ENCODE measurements at regions not wholly inside any gene's neighbourhood (a gene's known extent, or its start where the extent isn't known, plus 50 kb on each side); places are given as distances from the start of the nearest gene placed in this dataset.
A peak's percentile ranks its signal among the peaks of the same experiment; 100 is the strongest.

DNA sequence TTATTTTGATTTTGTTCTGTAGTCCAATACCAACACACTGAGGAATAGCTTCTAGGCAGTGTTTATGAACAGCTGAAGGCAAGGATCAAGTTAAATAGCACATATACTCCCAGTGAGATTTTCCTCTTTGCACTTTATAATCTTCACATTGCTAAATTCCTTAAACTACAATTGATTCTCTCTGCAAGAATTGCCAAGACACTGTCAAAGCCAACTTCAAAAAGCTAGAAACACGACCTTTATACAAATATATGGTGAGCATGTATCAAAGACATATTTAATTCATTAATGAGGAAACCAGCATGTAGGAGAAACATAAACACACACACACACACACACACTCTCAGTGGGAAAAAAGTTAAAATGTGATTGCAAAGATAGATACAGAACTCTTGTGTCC is 86.4 kb upstream of the FAM9C start:
- H3K4me3 ChIP-seq = no peak overlapping the region
- TF ChIP-seq EP300 (IDR thresholded peaks at IDR 0.05) (no peak), POLR2A (IDR thresholded peaks at IDR 0.05) (no peak), CTCF (IDR thresholded peaks at IDR 0.05) (no peak), POLR2AphosphoS5 (IDR thresholded peaks at IDR 0.05) (no peak)
- no peaks in the 10 kb centered on the region for H3K27me3 ChIP-seq
- H3K9me3 ChIP-seq = no peaks in the 10 kb centered on the region
- H3K27ac ChIP-seq = no peak overlapping the region
- H3K4me1 ChIP-seq = peaks cover 0 to 21% (median 0%) of the 10 kb centered on the region in 3 donors
- 23 to 38% methylated on average over 1 of the region's 1 CpG for WGBS, 2 donors (ENCODE audit: low coverage in 1 of 2)
- ATAC-seq = no peak
- H3K36me3 ChIP-seq = no peaks in the 10 kb centered on the region

- H3K36me3 ChIP-seq = no peaks in the 10 kb centered on the region
- H3K27me3 ChIP-seq = no peaks in the 10 kb centered on the region
- H3K27ac ChIP-seq = peak overlapping the region in 1 of 4 donors; percentile 53
- no peak overlapping the region for H3K4me3 ChIP-seq
- no peaks in the 10 kb centered on the region for H3K9me3 ChIP-seq
- H3K4me1 ChIP-seq = peaks cover 0 to 38% (median 0%) of the 10 kb centered on the region in 3 donors
- TF ChIP-seq POLR2AphosphoS5 (IDR thresholded peaks at IDR 0.05) = peak; percentile 73
- TF ChIP-seq POLR2A (IDR thresholded peaks at IDR 0.05) = no peak
- peak; percentile 52 for ATAC-seq
These were observed 83.7 kb upstream of the FAM9C start for GRCh38 chrX:13128104-13128503.

DNA sequence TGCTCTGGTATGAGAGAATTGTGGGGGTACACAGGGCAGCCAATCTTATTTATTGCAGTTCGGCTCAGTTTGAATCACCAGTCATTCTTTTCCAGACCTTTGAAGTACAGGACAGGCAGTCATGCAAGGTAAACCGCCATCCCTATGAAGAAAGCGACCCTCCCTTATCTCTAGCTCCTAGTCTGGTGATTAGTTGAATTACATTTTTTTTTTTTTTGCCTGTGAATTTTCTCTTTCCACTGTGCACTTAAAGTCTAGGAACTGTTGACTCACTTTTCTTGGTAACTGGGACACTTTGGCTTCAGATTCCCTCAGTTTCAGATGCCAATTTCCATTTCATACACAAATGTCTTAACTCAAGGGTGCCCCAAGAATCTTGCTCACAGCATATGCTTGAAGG is 82.4 kb upstream of the FAM9C start:
- peak overlapping the region in 3 of 4 donors; percentile 18 to 53 (median 25) for H3K27ac ChIP-seq
- no peaks in the 10 kb centered on the region for H3K27me3 ChIP-seq
- TF ChIP-seq POLR2A (IDR thresholded peaks at IDR 0.05) (no peak), POLR2AphosphoS5 (IDR thresholded peaks at IDR 0.05) (peak; percentile 50)
- H3K4me1 ChIP-seq = peaks cover 0 to 41% (median 0%) of the 10 kb centered on the region in 3 donors
- ATAC-seq = peak; percentile 25
- H3K4me3 ChIP-seq = no peak overlapping the region
- H3K36me3 ChIP-seq = no peaks in the 10 kb centered on the region
- H3K9me3 ChIP-seq = no peaks in the 10 kb centered on the region
- WGBS, 2 donors (ENCODE audit: low coverage in 1 of 2) = 83% methylated on average over 2 of the region's 3 CpGs; no CpG with 5 or more reads in 1 of the 2 donors

DNA sequence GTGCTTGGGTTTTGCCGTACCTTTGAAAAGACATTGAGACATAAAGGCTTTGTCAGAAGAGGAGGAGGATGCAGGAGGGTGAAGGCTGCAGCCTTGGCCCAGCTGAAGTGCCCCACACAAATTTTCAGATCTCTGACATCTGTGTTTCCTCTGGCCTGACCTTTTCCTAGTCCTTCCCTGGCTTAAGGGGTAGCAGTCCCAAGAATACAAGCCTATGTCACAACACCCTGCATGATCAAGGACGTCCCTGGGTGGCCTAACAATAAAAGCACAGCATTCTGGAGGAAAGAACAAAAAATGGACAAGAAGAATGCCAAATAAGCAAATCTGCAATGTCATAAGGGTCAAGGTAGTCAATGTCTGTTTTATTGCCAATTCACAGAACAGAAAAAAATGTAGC is 80.8 kb upstream of the FAM9C start:
- H3K4me3 ChIP-seq = no peak overlapping the region
- H3K9me3 ChIP-seq = no peaks in the 10 kb centered on the region
- H3K4me1 ChIP-seq = peaks cover 0 to 41% (median 0%) of the 10 kb centered on the region in 3 donors
- H3K27ac ChIP-seq = peak overlapping the region in 2 of 4 donors; percentile 21 to 31
- H3K36me3 ChIP-seq = no peaks in the 10 kb centered on the region
- H3K27me3 ChIP-seq = no peaks in the 10 kb centered on the region
- WGBS, 2 donors (ENCODE audit: low coverage in 1 of 2) = 80% methylated on average over 1 of the region's 2 CpGs; no CpG with 5 or more reads in 1 of the 2 donors
- no peak for ATAC-seq
- TF ChIP-seq EP300 (IDR thresholded peaks at IDR 0.05) (no peak), POLR2A (IDR thresholded peaks at IDR 0.05) (no peak), CTCF (IDR thresholded peaks at IDR 0.05) (no peak), POLR2AphosphoS5 (IDR thresholded peaks at IDR 0.05) (no peak)

DNA sequence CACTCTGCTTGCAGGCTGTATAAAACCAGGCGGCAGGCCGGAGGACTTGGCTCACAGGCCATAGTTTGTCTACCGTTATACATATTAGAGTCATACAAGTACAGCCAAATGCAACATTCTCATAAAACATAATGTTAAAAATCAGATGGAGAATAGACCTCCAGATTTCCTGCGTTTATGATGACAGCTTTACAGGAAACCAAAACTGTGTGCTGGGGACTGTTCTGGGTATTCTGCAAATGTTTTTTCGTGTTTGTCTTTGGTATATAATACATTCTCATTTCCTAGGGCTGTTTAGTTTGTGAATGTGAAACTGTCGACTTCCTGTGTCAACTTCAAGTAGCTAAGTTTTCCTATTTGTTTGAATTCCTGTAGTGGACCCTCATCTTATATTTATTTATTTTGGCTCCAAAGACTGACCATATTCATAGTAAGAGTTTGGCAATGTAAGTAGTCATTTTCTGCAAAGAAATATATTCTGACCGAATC is 79.5 kb upstream of the FAM9C start:
- Histone ChIP-seq H3K4me1 (peaks cover 0 to 47% (median 0%) of the 10 kb centered on the region in 3 donors), H3K9me3 (no peaks in the 10 kb centered on the region), H3K27me3 (no peaks in the 10 kb centered on the region), H3K4me3 (no peak overlapping the region), H3K36me3 (no peaks in the 10 kb centered on the region), H3K27ac (peak overlapping the region in 2 of 4 donors; percentile 23 to 72)
- 26 to 55% methylated on average over 7 of the region's 7 CpGs for WGBS, 2 donors (ENCODE audit: low coverage in 1 of 2)
- ATAC-seq = no peak
- TF ChIP-seq POLR2A (IDR thresholded peaks at IDR 0.05) (no peak), POLR2AphosphoS5 (IDR thresholded peaks at IDR 0.05) (no peak), CTCF (IDR thresholded peaks at IDR 0.05) (no peak), EP300 (IDR thresholded peaks at IDR 0.05) (no peak)

GRCh38 chrX:13123247-13123856 is 78.9 kb upstream of the FAM9C start:
- Histone ChIP-seq H3K36me3 (no peaks in the 10 kb centered on the region), H3K4me1 (peaks cover 0 to 45% (median 0%) of the 10 kb centered on the region in 3 donors), H3K27me3 (no peaks in the 10 kb centered on the region), H3K4me3 (no peak overlapping the region), H3K9me3 (no peaks in the 10 kb centered on the region), H3K27ac (peak overlapping the region in 2 of 4 donors; percentile 23 to 72)
- TF ChIP-seq CTCF (IDR thresholded peaks at IDR 0.05) (no peak), EP300 (IDR thresholded peaks at IDR 0.05) (no peak), POLR2AphosphoS5 (IDR thresholded peaks at IDR 0.05) (no peak), POLR2A (IDR thresholded peaks at IDR 0.05) (no peak)
- ATAC-seq = no peak
- 57 to 69% methylated on average over 5 of the region's 5 CpGs for WGBS, 2 donors (ENCODE audit: low coverage in 1 of 2)

Measured in gastroesophageal sphincter (tissue), 4 donors.